ENCODE measurements at regions not wholly inside any gene's neighbourhood (a gene's known extent, or its start where the extent isn't known, plus 50 kb on each side); places are given as distances from the start of the nearest gene placed in this dataset.

DNA sequence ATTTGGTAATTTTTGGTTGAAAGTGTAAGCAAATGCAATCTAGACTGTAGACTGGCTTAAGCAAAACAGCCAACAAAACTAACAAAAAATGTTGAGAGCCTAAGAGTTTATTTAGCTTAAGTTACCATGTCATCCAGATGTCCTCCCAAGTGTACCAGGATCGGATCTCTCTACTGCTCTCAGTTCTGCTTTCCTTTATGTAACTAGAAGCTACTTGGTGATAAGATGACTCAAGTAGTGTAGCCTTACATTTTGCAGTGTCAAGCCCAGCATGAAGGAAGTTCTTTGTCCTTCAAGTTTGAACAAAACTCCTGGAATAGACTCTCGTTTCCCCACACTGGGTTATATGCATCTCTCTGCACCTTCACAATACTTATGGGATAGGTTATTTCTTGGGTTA, 1500.0 kb downstream of the STIM2 start:
- TF ChIP-seq, protein P1, sequence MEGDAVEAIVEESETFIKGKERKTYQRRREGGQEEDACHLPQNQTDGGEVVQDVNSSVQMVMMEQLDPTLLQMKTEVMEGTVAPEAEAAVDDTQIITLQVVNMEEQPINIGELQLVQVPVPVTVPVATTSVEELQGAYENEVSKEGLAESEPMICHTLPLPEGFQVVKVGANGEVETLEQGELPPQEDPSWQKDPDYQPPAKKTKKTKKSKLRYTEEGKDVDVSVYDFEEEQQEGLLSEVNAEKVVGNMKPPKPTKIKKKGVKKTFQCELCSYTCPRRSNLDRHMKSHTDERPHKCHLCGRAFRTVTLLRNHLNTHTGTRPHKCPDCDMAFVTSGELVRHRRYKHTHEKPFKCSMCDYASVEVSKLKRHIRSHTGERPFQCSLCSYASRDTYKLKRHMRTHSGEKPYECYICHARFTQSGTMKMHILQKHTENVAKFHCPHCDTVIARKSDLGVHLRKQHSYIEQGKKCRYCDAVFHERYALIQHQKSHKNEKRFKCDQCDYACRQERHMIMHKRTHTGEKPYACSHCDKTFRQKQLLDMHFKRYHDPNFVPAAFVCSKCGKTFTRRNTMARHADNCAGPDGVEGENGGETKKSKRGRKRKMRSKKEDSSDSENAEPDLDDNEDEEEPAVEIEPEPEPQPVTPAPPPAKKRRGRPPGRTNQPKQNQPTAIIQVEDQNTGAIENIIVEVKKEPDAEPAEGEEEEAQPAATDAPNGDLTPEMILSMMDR (IDR thresholded peaks at IDR 0.05; ENCODE audit: insufficient read depth, low read depth, low read length) = no peak
- no peak overlapping the region for H3K4me3 ChIP-seq (ENCODE audit: low read depth, low read length)
- no peak for DNase-seq (ENCODE audit: low read depth)

DNA sequence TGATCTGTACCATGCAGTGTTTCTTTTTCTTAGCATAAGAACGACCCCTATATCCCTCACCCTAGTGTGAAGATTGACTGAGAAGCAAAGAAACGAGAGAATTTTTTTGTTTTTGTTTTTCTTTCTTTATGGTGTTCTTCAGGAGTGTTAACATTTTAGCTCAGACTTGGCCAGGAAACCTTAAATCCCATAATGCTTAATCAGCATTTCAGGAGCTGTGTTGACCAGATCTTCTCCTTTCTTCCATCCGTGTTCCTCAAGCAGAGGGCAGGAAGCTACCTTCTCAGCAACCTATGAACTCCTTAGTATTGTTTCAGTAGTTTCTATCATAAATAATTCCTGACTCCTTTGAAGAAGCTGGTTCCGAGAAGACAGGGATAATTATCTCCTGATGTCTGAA, 1501.5 kb downstream of the STIM2 start:
- H3K4me3 ChIP-seq (ENCODE audit: low read depth, low read length) = no peak overlapping the region
- TF ChIP-seq, protein P1 (IDR thresholded peaks at IDR 0.05; ENCODE audit: insufficient read depth, low read depth, low read length) = no peak
- DNase-seq (ENCODE audit: low read depth) = no peak

DNA sequence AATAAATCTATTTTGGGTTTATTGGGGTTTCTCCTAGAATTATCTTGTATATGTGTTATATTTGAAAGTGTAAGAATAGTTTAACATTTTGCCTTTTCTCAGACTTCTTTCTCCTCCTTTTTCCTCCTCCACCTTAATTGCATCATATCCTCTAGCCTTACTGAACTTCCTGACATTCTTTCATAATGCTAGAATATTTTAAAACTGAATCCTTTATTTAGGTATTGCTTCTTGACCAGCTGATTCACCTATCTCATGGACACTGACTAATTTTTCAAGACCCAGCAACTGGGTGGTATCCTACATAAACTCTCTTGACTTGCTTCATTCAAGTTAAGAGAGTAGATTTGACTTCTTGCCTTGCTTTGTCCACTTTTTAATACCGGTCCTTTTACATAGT, 1508.9 kb downstream of the STIM2 start:
- H3K4me3 ChIP-seq (ENCODE audit: low read depth, low read length) = no peak overlapping the region
- DNase-seq (ENCODE audit: low read depth) = no peak
- TF ChIP-seq, protein P1 (IDR thresholded peaks at IDR 0.05; ENCODE audit: insufficient read depth, low read depth, low read length) = no peak

DNA sequence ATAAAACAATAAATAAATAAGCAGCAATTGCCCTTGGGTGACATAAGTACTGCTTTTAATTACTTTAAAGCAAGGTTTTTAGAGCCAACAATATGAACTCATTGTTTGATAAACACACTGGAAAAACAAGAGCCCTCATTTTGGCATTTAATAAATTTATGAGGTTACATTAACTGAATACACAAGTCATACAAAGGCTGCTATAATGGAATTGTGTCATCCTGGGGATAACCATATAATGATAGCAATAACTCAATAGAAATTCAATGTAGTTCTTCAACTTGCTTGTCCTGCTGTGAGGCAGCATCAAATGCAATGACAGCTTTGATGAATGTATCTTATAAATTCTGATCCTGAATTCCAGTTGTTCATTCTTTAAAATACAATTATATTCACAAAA, 1512.5 kb downstream of the STIM2 start:
- TF ChIP-seq, protein P1 (IDR thresholded peaks at IDR 0.05; ENCODE audit: insufficient read depth, low read depth, low read length) = no peak
- no peak for DNase-seq (ENCODE audit: low read depth)

DNA sequence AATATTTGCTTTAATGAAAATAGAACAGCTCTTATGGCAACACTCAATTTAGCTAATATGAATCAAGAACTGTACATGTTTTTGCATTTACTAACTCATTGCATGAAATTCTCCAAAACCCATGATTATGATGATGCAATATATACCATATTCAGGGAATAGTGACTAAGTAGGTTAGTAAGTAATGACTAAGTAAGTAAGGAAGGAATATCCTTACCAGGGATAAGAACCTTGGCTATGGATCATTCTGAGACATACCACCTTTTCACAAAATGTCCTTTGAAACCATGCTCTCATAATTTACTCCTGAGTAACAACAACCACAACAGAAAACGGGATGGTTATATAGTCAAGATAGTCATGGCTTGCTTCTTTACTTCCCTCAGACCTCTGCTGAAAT, 1513.0 kb downstream of the STIM2 start:
- H3K4me3 ChIP-seq (ENCODE audit: low read depth, low read length) = no peak overlapping the region
- TF ChIP-seq, protein P1 (IDR thresholded peaks at IDR 0.05; ENCODE audit: insufficient read depth, low read depth, low read length) = no peak

More for the DNA sequence above, 1512.5 kb downstream of the STIM2 start:
- no peak overlapping the region for H3K4me3 ChIP-seq (ENCODE audit: low read depth, low read length)

DNA sequence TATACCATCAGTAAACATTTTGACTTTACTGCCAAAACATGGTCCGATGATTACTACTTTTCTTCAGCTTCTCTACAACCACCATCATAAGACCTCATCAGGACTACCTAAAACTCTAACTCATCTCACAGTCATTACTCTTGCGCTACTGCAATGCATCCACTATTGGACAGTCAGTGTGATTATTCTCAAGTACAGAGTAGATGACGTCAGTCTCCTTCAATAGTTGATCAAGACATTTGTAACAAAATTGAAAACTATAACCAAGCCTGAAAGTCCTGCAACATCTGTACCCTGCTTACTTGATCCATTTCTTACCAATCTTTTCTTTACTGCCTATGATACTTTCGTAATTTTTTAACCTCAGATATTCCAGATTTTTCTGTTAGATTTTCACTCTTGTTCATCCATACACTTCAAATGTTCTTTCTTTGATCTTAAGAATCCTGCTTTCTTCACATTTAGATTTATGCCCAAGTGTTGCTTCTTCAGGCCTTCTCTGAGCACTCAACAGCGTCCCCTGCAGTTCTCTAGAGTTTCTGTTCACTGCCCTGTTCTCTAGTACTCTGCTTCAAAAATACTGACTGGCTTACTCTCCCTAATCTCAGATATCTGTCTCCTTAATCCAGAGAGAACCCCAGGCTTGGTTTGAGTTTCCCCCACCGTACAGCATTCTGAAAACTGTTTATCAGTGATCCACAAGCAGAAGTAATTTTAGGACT, 1517.6 kb downstream of the STIM2 start:
- H3K4me3 ChIP-seq (ENCODE audit: low read depth, low read length) = no peak overlapping the region

More for the DNA sequence above, 1513.0 kb downstream of the STIM2 start:
- no peak for DNase-seq (ENCODE audit: low read depth)

More for the DNA sequence above, 1517.6 kb downstream of the STIM2 start:
- TF ChIP-seq, protein P1 (IDR thresholded peaks at IDR 0.05; ENCODE audit: insufficient read depth, low read depth, low read length) = peak; percentile 27
- no peak for DNase-seq (ENCODE audit: low read depth)
